Fibroblast of skin of abdomen (primary cell): ENCODE measurements at regions not wholly inside any gene's neighbourhood (a gene's known extent, or its start where the extent isn't known, plus 50 kb on each side); places are given as distances from the start of the nearest gene placed in this dataset.

ENCODE experiments used
- DNase-seq: peaks from one replicate; pipeline ENCODE4 v3.0.0-alpha.2; 2013

- DNase-seq, result no peak
These were observed 245.1 kb upstream of the LMCD1 start for GRCh38 chr3:8256441-8257071.

GRCh38 chr3:8261018-8261417, 240.6 kb upstream of the LMCD1 start:
- DNase-seq, result no peak

GRCh38 chr3:8266730-8267131, 234.9 kb upstream of the LMCD1 start:
- peak; percentile 51 for DNase-seq

- DNase-seq, result no peak
These were observed 228.1 kb upstream of the LMCD1 start for GRCh38 chr3:8273479-8273878.

GRCh38 chr3:8276056-8276455, 225.6 kb upstream of the LMCD1 start:
- DNase-seq, result no peak

- no peak for DNase-seq
These were observed 225.1 kb upstream of the LMCD1 start for GRCh38 chr3:8276506-8276905.

- no peak for DNase-seq
These were observed 223.2 kb upstream of the LMCD1 start for GRCh38 chr3:8278448-8278847.

GRCh38 chr3:8279476-8279875, 222.1 kb upstream of the LMCD1 start:
- no peak for DNase-seq

GRCh38 chr3:8279886-8280550, 221.6 kb upstream of the LMCD1 start:
- DNase-seq, result no peak

GRCh38 chr3:8282541-8283165, 219.0 kb upstream of the LMCD1 start:
- DNase-seq, result no peak

- no peak for DNase-seq
These were observed 218.4 kb upstream of the LMCD1 start for GRCh38 chr3:8283193-8283592.

GRCh38 chr3:8286086-8286485, 215.5 kb upstream of the LMCD1 start:
- no peak for DNase-seq

GRCh38 chr3:8286749-8287148, 214.9 kb upstream of the LMCD1 start:
- DNase-seq, result no peak

- DNase-seq, result no peak
These were observed 211.0 kb upstream of the LMCD1 start for GRCh38 chr3:8290611-8291010.

GRCh38 chr3:8296461-8296860, 205.2 kb upstream of the LMCD1 start:
- DNase-seq, result no peak

GRCh38 chr3:8298021-8298954, 203.3 kb upstream of the LMCD1 start:
- no peak for DNase-seq

- peak; percentile 58 for DNase-seq
These were observed 199.5 kb upstream of the LMCD1 start for GRCh38 chr3:8301977-8302735.

GRCh38 chr3:8303466-8303865, 198.2 kb upstream of the LMCD1 start:
- peak; percentile 9 for DNase-seq

GRCh38 chr3:8305371-8305770, 196.3 kb upstream of the LMCD1 start:
- DNase-seq, result no peak

- DNase-seq, result no peak
These were observed 194.0 kb upstream of the LMCD1 start for GRCh38 chr3:8307545-8308110.

- DNase-seq, result no peak
These were observed 190.3 kb upstream of the LMCD1 start for GRCh38 chr3:8311321-8311720.

- no peak for DNase-seq
These were observed 188.9 kb upstream of the LMCD1 start for GRCh38 chr3:8312685-8313084.
